Body of pancreas (tissue), 4 donors: ENCODE measurements at regions not wholly inside any gene's neighbourhood (a gene's known extent, or its start where the extent isn't known, plus 50 kb on each side); places are given as distances from the start of the nearest gene placed in this dataset.

ENCODE experiments used
- CTCF ChIP-seq, 7 experiments: fragments of 450-650 bp in 4 of 7; fragments of 200-600 bp in 3 of 7; sonication (generic) in 3 of 7; IDR thresholded peaks; one replicate each; pipeline ENCODE4 v1.5.1; 2016 to 2019; ENCODE audit warnings: antibody characterized with exemption in 7 of 7
- POLR2A ChIP-seq, 3 donors: fragments of 450-650 bp; IDR thresholded peaks; one replicate each; pipeline ENCODE4 v1.6.1; 2016; ENCODE audit warnings: antibody characterized with exemption in 3 of 3, mild to moderate bottlenecking in 2 of 3

- TF ChIP-seq CTCF (IDR thresholded peaks at IDR 0.05) (no peak), POLR2A (IDR thresholded peaks at IDR 0.05) (no peak)
Measured at GRCh38 chr17:77035526-77035925, 105.2 kb upstream of the SEC14L1 start.
